ENCODE measurements at regions not wholly inside any gene's neighbourhood (a gene's known extent, or its start where the extent isn't known, plus 50 kb on each side); places are given as distances from the start of the nearest gene placed in this dataset.

DNA sequence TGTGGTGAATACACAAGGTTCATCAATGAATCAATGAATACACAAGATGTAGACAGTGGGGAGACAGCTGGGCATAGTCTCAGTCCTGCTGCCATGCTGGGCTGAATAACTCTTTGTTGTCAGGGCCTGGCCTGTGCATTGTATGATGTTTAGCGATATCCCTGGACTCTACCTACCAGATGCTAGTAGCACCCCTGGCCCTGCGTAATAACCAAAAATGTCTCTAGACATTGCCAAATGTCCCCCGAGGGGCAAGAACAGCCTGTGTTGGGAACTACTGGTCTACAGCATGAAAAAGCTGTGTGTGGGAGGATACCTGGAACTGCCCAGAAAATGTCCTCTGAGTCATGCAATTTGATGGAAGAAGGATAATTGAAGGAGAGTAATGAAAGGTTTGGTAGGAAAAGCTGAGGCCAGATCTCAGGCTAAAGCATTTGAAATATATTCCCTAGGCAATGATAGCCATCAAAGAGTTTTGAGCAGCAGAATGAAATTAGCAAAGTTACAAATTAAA, 128.2 kb downstream of the TMEM30B start:
- H2AFZ ChIP-seq (ENCODE audit: low read length) = no peak overlapping the region
- H3K4me3 ChIP-seq (ENCODE audit: insufficient read depth, low read length) = no peak overlapping the region
- H3K27ac ChIP-seq (ENCODE audit: low read depth, low read length) = peak overlapping the region; percentile 31
- H3K9me3 ChIP-seq (ENCODE audit: low read depth, low read length) = no peaks in the 10 kb centered on the region
- H3K27me3 ChIP-seq (ENCODE audit: insufficient read depth, low read length) = no peaks in the 10 kb centered on the region
- H4K20me1 ChIP-seq (ENCODE audit: insufficient read depth, low read length) = no peaks in the 10 kb centered on the region
- no peaks in the 10 kb centered on the region for H3K36me3 ChIP-seq (ENCODE audit: insufficient read depth, low read length)
- DNase-seq (ENCODE audit: insufficient read length, low spot score, missing footprints) = no peak
- TF ChIP-seq, protein P1, sequence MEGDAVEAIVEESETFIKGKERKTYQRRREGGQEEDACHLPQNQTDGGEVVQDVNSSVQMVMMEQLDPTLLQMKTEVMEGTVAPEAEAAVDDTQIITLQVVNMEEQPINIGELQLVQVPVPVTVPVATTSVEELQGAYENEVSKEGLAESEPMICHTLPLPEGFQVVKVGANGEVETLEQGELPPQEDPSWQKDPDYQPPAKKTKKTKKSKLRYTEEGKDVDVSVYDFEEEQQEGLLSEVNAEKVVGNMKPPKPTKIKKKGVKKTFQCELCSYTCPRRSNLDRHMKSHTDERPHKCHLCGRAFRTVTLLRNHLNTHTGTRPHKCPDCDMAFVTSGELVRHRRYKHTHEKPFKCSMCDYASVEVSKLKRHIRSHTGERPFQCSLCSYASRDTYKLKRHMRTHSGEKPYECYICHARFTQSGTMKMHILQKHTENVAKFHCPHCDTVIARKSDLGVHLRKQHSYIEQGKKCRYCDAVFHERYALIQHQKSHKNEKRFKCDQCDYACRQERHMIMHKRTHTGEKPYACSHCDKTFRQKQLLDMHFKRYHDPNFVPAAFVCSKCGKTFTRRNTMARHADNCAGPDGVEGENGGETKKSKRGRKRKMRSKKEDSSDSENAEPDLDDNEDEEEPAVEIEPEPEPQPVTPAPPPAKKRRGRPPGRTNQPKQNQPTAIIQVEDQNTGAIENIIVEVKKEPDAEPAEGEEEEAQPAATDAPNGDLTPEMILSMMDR (IDR thresholded peaks at IDR 0.05; ENCODE audit: extremely low read depth, low read depth, low read length) = no peak
- H3K4me1 ChIP-seq (ENCODE audit: insufficient read depth, low read length) = peaks cover 39% of the 10 kb centered on the region
- H3K4me2 ChIP-seq (ENCODE audit: insufficient read depth, low read length) = no peak overlapping the region
- H3K79me2 ChIP-seq (ENCODE audit: insufficient read depth, low read length) = no peaks in the 10 kb centered on the region

DNA sequence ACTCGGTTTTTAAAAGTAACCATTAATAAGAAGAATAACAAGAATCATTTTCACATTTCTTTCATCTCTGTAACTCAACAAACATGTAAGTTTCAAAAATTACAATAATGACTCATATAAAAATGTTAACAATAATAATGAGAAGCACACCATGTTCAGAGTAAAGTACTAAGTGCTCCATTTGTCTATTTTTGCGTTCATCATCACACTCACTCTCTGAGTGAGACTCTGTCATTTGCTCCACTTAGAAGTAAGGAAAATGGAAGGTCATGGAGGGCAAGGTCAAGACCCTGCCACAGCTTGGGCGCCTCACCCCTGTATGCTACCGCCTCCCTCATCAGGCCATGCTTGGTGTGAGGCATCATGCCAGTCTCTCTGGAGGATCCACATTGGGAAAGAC, 129.9 kb downstream of the TMEM30B start:
- no peak overlapping the region for H3K4me3 ChIP-seq (ENCODE audit: insufficient read depth, low read length)
- no peak overlapping the region for H3K4me2 ChIP-seq (ENCODE audit: insufficient read depth, low read length)
- H4K20me1 ChIP-seq (ENCODE audit: insufficient read depth, low read length) = no peaks in the 10 kb centered on the region
- peak overlapping the region; percentile 31 for H3K27ac ChIP-seq (ENCODE audit: low read depth, low read length)
- TF ChIP-seq, protein P1 (IDR thresholded peaks at IDR 0.05; ENCODE audit: extremely low read depth, low read depth, low read length) = no peak
- no peaks in the 10 kb centered on the region for H3K79me2 ChIP-seq (ENCODE audit: insufficient read depth, low read length)
- no peak for DNase-seq (ENCODE audit: insufficient read length, low spot score, missing footprints)
- H2AFZ ChIP-seq (ENCODE audit: low read length) = no peak overlapping the region
- H3K36me3 ChIP-seq (ENCODE audit: insufficient read depth, low read length) = no peaks in the 10 kb centered on the region
- H3K4me1 ChIP-seq (ENCODE audit: insufficient read depth, low read length) = peaks cover 54% of the 10 kb centered on the region
- no peaks in the 10 kb centered on the region for H3K9me3 ChIP-seq (ENCODE audit: low read depth, low read length)
- H3K27me3 ChIP-seq (ENCODE audit: insufficient read depth, low read length) = no peaks in the 10 kb centered on the region

DNA sequence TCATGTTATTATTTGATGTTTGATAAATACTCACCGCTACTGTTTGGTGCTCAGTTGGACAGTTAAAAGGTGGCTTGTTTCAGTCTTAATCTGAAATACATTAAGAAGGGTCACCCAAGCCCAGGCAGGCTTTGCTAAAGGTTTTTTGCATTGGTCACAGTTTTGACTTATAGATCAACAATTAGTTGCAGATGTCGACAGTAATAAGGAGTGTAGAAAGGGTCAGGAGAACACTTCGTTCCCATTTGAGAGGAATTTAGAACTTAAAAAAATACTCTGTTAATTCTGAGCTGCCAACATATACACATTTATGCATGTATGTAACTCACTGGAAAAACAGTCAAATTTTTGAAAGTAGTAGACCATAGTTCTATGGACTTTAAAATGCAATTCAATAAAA, 130.3 kb downstream of the TMEM30B start:
- no peak for DNase-seq (ENCODE audit: insufficient read length, low spot score, missing footprints)
- TF ChIP-seq, protein P1 (IDR thresholded peaks at IDR 0.05; ENCODE audit: extremely low read depth, low read depth, low read length) = no peak
- Histone ChIP-seq H4K20me1 (ENCODE audit: insufficient read depth, low read length) (no peaks in the 10 kb centered on the region), H3K4me1 (ENCODE audit: insufficient read depth, low read length) (peaks cover 58% of the 10 kb centered on the region), H2AFZ (ENCODE audit: low read length) (no peak overlapping the region), H3K79me2 (ENCODE audit: insufficient read depth, low read length) (no peaks in the 10 kb centered on the region), H3K27ac (ENCODE audit: low read depth, low read length) (peak overlapping the region; percentile 31), H3K9me3 (ENCODE audit: low read depth, low read length) (no peaks in the 10 kb centered on the region), H3K4me3 (ENCODE audit: insufficient read depth, low read length) (no peak overlapping the region), H3K27me3 (ENCODE audit: insufficient read depth, low read length) (no peaks in the 10 kb centered on the region), H3K4me2 (ENCODE audit: insufficient read depth, low read length) (no peak overlapping the region), H3K36me3 (ENCODE audit: insufficient read depth, low read length) (no peaks in the 10 kb centered on the region)

DNA sequence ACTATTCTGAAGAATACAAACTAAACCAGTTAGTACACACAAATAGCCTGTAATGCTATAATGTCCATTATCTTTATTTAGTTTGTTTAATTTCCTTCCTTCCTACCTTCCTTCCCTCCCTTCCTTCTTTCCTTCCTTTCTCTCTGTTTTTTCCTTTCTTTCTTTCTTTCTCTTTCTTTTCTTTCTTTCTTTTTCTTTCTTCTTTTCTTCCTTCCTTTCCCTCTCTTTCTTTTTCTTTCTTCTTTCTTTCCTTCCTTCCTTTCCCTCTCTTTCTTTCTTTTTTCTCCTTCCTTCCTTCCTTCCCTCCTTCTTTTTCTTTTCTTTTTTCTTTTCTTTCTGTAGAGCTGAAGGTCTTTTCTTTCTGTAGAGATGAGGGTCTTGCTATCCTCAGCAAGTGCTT, 131.2 kb downstream of the TMEM30B start:
- Histone ChIP-seq H3K4me2 (ENCODE audit: insufficient read depth, low read length) (no peak overlapping the region), H3K4me1 (ENCODE audit: insufficient read depth, low read length) (peaks cover 67% of the 10 kb centered on the region), H3K4me3 (ENCODE audit: insufficient read depth, low read length) (no peak overlapping the region), H3K79me2 (ENCODE audit: insufficient read depth, low read length) (no peaks in the 10 kb centered on the region), H2AFZ (ENCODE audit: low read length) (no peak overlapping the region), H3K27me3 (ENCODE audit: insufficient read depth, low read length) (no peaks in the 10 kb centered on the region), H4K20me1 (ENCODE audit: insufficient read depth, low read length) (no peaks in the 10 kb centered on the region), H3K36me3 (ENCODE audit: insufficient read depth, low read length) (no peaks in the 10 kb centered on the region), H3K9me3 (ENCODE audit: low read depth, low read length) (no peaks in the 10 kb centered on the region), H3K27ac (ENCODE audit: low read depth, low read length) (no peak overlapping the region)
- TF ChIP-seq, protein P1 (IDR thresholded peaks at IDR 0.05; ENCODE audit: extremely low read depth, low read depth, low read length) = no peak
- DNase-seq (ENCODE audit: insufficient read length, low spot score, missing footprints) = no peak
